ENCODE measurements at regions not wholly inside any gene's neighbourhood (a gene's known extent, or its start where the extent isn't known, plus 50 kb on each side); places are given as distances from the start of the nearest gene placed in this dataset.
"Not testable (repeated sequence)": the region's sequence is repeated elsewhere in the genome, so short reads cannot be mapped to it uniquely, and the experiment has no call there.

GRCh38 chr18:22504251-22505030, 86.7 kb upstream of the CTAGE1 start:
- no peak for DNase-seq (ENCODE audit: low spot score)

GRCh38 chr18:22505141-22505591, 87.5 kb upstream of the CTAGE1 start:
- DNase-seq (ENCODE audit: low spot score): no peak

- no peak for DNase-seq (ENCODE audit: low spot score)
Measured at GRCh38 chr18:22507055-22507454, 89.3 kb upstream of the CTAGE1 start.

GRCh38 chr18:22509423-22509822, 91.7 kb upstream of the CTAGE1 start:
- no peak for DNase-seq (ENCODE audit: low spot score)

- DNase-seq (ENCODE audit: low spot score): no peak
Measured at GRCh38 chr18:22510697-22511096, 93.0 kb upstream of the CTAGE1 start.

GRCh38 chr18:22513721-22514481, 96.2 kb upstream of the CTAGE1 start:
- DNase-seq (ENCODE audit: low spot score): no peak

GRCh38 chr18:22514655-22515054, 96.9 kb upstream of the CTAGE1 start:
- no peak for DNase-seq (ENCODE audit: low spot score)

GRCh38 chr18:22515250-22515649, 97.5 kb upstream of the CTAGE1 start:
- DNase-seq (ENCODE audit: low spot score): no peak

- DNase-seq (ENCODE audit: low spot score): no peak
Measured at GRCh38 chr18:22517356-22517755, 99.6 kb upstream of the CTAGE1 start.

GRCh38 chr18:22521026-22521707, 103.5 kb upstream of the CTAGE1 start:
- DNase-seq (ENCODE audit: low spot score): no peak

- no peak for DNase-seq (ENCODE audit: low spot score)
Measured at GRCh38 chr18:22523481-22523880, 105.8 kb upstream of the CTAGE1 start.

- DNase-seq (ENCODE audit: low spot score): no peak
Measured at GRCh38 chr18:22524783-22525182, 107.1 kb upstream of the CTAGE1 start.

- DNase-seq (ENCODE audit: low spot score): no peak
Measured at GRCh38 chr18:22525313-22525712, 107.6 kb upstream of the CTAGE1 start.

GRCh38 chr18:22525883-22526282, 108.2 kb upstream of the CTAGE1 start:
- no peak for DNase-seq (ENCODE audit: low spot score)

- no peak for DNase-seq (ENCODE audit: low spot score)
Measured at GRCh38 chr18:22528291-22528690, 110.6 kb upstream of the CTAGE1 start.

- not testable (repeated sequence) for DNase-seq (ENCODE audit: low spot score)
Measured at GRCh38 chr18:22534706-22535105, 117.0 kb upstream of the CTAGE1 start.

- DNase-seq (ENCODE audit: low spot score): no peak
Measured at GRCh38 chr18:22536558-22536957, 118.8 kb upstream of the CTAGE1 start.

- DNase-seq (ENCODE audit: low spot score): no peak
Measured at GRCh38 chr18:22538426-22538825, 120.7 kb upstream of the CTAGE1 start.

GRCh38 chr18:22539051-22539765, 121.5 kb upstream of the CTAGE1 start:
- no peak for DNase-seq (ENCODE audit: low spot score)

- no peak for DNase-seq (ENCODE audit: low spot score)
Measured at GRCh38 chr18:22541232-22541631, 123.5 kb upstream of the CTAGE1 start.

- DNase-seq (ENCODE audit: low spot score): no peak
Measured at GRCh38 chr18:22542406-22542835, 124.7 kb upstream of the CTAGE1 start.

GRCh38 chr18:22543769-22544168, 126.1 kb upstream of the CTAGE1 start:
- DNase-seq (ENCODE audit: low spot score): no peak

Measured in putamen (tissue), 1 donor.